Uterus (tissue), 3 donors: ENCODE measurements at regions not wholly inside any gene's neighbourhood (a gene's known extent, or its start where the extent isn't known, plus 50 kb on each side); places are given as distances from the start of the nearest gene placed in this dataset.
"Not testable (repeated sequence)": the region's sequence is repeated elsewhere in the genome, so short reads cannot be mapped to it uniquely, and the experiment has no call there.

Experiments used
- DNase-seq, 2 donors: peaks; one replicate each; pipeline ENCODE4 v3.0.0-alpha.2; 2019 to 2020
- H3K27ac ChIP-seq, 2 donors: fragments of 200-600 bp; sonication (generic); 1 replicate in 1 of 2; 2 replicates in 1 of 2; pipeline ENCODE4 v1.5.1; 2016 to 2018
- H3K27me3 ChIP-seq, 2 donors: fragments of 200-600 bp; sonication (generic); one replicate each; pipeline ENCODE4 v1.5.1; 2018 to 2019; ENCODE audit warnings: control low read depth in 1 of 2
- H3K36me3 ChIP-seq, 2 donors: fragments of 200-600 bp; sonication (generic); one replicate each; pipeline ENCODE4 v1.5.1; 2019; ENCODE audit warnings: control low read depth in 1 of 2
- H3K4me1 ChIP-seq, 2 donors: fragments of 200-600 bp; sonication (generic); one replicate each; pipeline ENCODE4 v1.5.1; 2018 to 2019; ENCODE audit warnings: control low read depth in 1 of 2
- H3K4me3 ChIP-seq, 2 donors: fragments of 200-600 bp; sonication (generic); 1 replicate in 1 of 2; 2 replicates in 1 of 2; pipeline ENCODE4 v1.5.1; 2018 to 2019; ENCODE audit warnings: mild to moderate bottlenecking in 1 of 2
- H3K9me3 ChIP-seq, 2 donors: fragments of 200-600 bp; sonication (generic); one replicate each; pipeline ENCODE4 v1.5.1; 2019; ENCODE audit warnings: control low read depth in 1 of 2
- CTCF ChIP-seq, 4 experiments: fragments of 200-600 bp in 2 of 4; fragments of 450-650 bp in 2 of 4; sonication (generic) in 2 of 4; IDR thresholded peaks; one replicate each; pipeline ENCODE4 v1.5.1; 2016 to 2019; ENCODE audit warnings: antibody characterized with exemption in 4 of 4, mild to moderate bottlenecking in 2 of 4, moderate library complexity in 1 of 4
- POLR2A ChIP-seq, 2 donors: fragments of 450-650 bp; IDR thresholded peaks; one replicate each; pipeline ENCODE4 v1.6.1; 2016; ENCODE audit warnings: antibody characterized with exemption in 2 of 2, mild to moderate bottlenecking in 1 of 2, moderate library complexity in 1 of 2
- intact Hi-C: fragments of 100-400 bp; cut with DNase I; formaldehyde crosslinking; loops from one replicate; pipeline ENCODE4 v1.15.1; 2023; ENCODE audit warnings: low total_unique reads
- donor health status: DM: yes; HTN: yes; CAD: no.

GRCh38 chr1:9455487-9456234, 83.6 kb upstream of the SLC25A33 start:
- Histone ChIP-seq H3K27ac (peak overlapping the region; percentile 33 to 34), H3K9me3 (no peaks in the 10 kb centered on the region), H3K27me3 (no peaks in the 10 kb centered on the region), H3K4me1 (no peaks in the 10 kb centered on the region), H3K36me3 (no peaks in the 10 kb centered on the region), H3K4me3 (no peak overlapping the region)
- intact Hi-C loops = loop anchor here (10.0 kb wide), 1 partner anchor 171 kb away; no protein-coding TSS in a partner anchor
- TF ChIP-seq CTCF (IDR thresholded peaks at IDR 0.05) = peak; percentile 74 to 82 (median 78)
- no peak for TF ChIP-seq POLR2A (IDR thresholded peaks at IDR 0.05)
- peak; percentile 75 to 79 for DNase-seq

DNA sequence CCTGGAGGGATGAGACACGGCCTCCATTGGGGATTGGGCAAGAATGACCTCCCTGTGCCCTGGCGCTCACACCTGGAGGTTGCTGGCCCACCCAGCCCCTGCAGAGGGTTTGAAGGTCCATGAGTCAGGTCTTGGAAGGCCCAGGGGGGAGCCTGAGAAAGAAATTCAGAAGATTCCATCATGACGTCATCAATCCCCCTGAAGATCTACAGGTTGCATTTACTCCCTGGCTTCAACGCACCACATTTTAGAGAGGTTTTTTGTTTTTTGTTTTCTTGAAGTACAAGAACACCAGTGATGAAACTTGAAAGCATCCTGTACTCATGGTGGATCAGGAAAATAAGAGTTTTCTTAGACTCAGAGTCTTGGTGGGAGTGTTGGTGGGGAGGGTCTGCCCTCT, 82.4 kb upstream of the SLC25A33 start:
- DNase-seq = no peak
- H3K4me3 ChIP-seq = no peak overlapping the region
- intact Hi-C loops = loop anchor here (10.0 kb wide), 1 partner anchor 172 kb away; no protein-coding TSS in a partner anchor
- no peaks in the 10 kb centered on the region for H3K4me1 ChIP-seq
- no peaks in the 10 kb centered on the region for H3K9me3 ChIP-seq
- H3K27me3 ChIP-seq = no peaks in the 10 kb centered on the region
- no peaks in the 10 kb centered on the region for H3K36me3 ChIP-seq
- no peak overlapping the region for H3K27ac ChIP-seq
- TF ChIP-seq POLR2A (IDR thresholded peaks at IDR 0.05) = no peak
- TF ChIP-seq CTCF (IDR thresholded peaks at IDR 0.05) = no peak

DNA sequence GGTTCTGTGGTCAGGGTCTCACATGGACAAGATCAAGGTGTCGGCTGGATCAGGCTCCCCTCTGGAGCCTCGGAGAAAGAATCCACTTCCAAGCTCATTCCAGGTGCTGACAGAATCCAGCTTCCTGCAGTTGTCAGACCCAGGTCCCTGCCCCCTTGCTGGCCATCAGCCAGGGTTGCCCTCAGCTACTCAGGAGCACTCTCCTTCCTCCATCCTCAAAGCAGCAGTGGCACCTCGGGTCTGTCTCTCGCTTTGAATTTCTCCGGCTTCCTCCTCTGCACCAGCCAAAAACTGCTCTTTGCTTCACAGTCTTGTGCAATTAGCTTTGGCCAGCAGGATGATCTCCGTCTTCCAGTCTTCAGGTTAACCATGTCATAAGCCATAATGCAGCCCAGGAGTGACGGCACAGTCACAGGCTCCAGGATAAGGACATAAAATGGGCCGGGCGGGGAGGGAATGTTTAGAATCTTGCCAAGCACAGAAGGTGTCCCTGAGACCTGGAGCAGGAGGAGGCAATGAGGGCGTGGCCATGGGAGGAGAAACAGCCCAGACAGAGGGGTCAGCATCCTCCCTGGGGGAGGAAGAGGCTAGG, 79.4 kb upstream of the SLC25A33 start:
- Histone ChIP-seq H3K4me1 (no peaks in the 10 kb centered on the region), H3K4me3 (no peak overlapping the region), H3K27ac (no peak overlapping the region), H3K36me3 (no peaks in the 10 kb centered on the region), H3K9me3 (no peaks in the 10 kb centered on the region), H3K27me3 (no peaks in the 10 kb centered on the region)
- DNase-seq = peak in 1 of 2 donors; percentile 32
- intact Hi-C loops = loop anchor here (10.0 kb wide), 1 partner anchor 175 kb away; no protein-coding TSS in a partner anchor
- no peak for TF ChIP-seq POLR2A (IDR thresholded peaks at IDR 0.05)

GRCh38 chr1:9465640-9466039, 73.6 kb upstream of the SLC25A33 start:
- DNase-seq = no peak
- Histone ChIP-seq H3K4me1 (no peaks in the 10 kb centered on the region), H3K36me3 (no peaks in the 10 kb centered on the region), H3K27ac (peak overlapping the region in 1 of 2 donors; percentile 84), H3K4me3 (no peak overlapping the region), H3K27me3 (no peaks in the 10 kb centered on the region), H3K9me3 (no peaks in the 10 kb centered on the region)
- TF ChIP-seq POLR2A (IDR thresholded peaks at IDR 0.05) (no peak), CTCF (IDR thresholded peaks at IDR 0.05) (peak in 1 of 4 experiments; percentile 10)
- intact Hi-C loops = no loop called here

- Histone ChIP-seq H3K4me3 (peak overlapping the region in 1 of 2 donors; percentile 4), H3K27ac (peak overlapping the region; percentile 76 to 84), H3K27me3 (no peaks in the 10 kb centered on the region), H3K36me3 (no peaks in the 10 kb centered on the region), H3K9me3 (no peaks in the 10 kb centered on the region), H3K4me1 (no peaks in the 10 kb centered on the region)
- peak; percentile 59 to 71 for DNase-seq
- TF ChIP-seq POLR2A (IDR thresholded peaks at IDR 0.05) = no peak
- TF ChIP-seq CTCF (IDR thresholded peaks at IDR 0.05) = peak in 1 of 4 experiments; percentile 3
- intact Hi-C loops = no loop called here
These were observed 72.2 kb upstream of the SLC25A33 start for GRCh38 chr1:9466780-9467758.

DNA sequence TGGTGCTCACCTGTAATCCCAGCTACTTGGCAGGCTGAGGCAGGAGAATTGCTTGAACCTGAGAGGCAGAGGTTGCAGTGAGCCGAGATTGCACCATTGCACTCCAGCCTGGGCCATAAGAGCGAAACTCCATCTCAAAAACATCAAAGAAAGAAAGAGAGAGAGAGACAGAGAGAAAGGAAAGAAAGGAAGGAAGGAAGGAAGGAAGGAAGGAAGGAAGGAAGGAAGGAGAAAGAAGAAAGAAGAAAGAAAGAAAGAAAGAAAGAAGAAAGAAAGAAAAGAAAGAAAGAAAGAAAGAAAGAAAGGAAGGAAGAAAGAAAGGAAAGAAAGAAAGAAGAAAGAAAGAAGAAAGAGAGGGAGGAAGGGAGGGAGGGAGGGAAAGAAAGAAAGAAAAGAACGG, 69.4 kb upstream of the SLC25A33 start:
- not testable (repeated sequence) for DNase-seq

More for the DNA sequence above, 69.4 kb upstream of the SLC25A33 start:
- H3K4me3 ChIP-seq, H3K4me1 ChIP-seq, H3K36me3 ChIP-seq, H3K9me3 ChIP-seq, H3K27ac ChIP-seq, intact Hi-C loops, H3K27me3 ChIP-seq: not testable (repeated sequence)
